NCI-H510A treated with DMSO at 0.1 percent for 48 hours (cell line): ENCODE measurements at regions not wholly inside any gene's neighbourhood (a gene's known extent, or its start where the extent isn't known, plus 50 kb on each side); places are given as distances from the start of the nearest gene placed in this dataset.

ENCODE experiments used
- DNase-seq: peaks from one replicate; lab custom pipeline; 2025; lab: John Stamatoyannopoulos, UW

DNA sequence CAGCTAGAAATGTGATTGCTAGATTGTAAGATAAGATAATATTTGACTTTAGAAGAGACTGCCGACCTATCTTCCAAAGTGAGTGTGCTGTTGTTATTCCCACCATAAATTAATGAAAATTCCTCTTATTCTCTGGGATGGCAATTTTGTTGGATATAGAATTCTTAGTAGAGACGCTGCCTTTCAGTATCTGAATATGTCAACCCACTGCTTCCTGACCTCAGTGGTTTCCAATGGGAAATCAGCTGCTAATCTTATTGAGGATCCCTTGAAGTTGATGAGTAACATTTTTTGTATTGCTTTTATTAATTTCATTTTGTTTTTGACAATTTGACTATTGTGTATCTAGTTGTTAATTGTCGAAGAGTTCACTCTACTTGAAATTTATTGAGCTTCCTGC is 313.0 kb downstream of the BMP2 start:
- no peak for DNase-seq

DNA sequence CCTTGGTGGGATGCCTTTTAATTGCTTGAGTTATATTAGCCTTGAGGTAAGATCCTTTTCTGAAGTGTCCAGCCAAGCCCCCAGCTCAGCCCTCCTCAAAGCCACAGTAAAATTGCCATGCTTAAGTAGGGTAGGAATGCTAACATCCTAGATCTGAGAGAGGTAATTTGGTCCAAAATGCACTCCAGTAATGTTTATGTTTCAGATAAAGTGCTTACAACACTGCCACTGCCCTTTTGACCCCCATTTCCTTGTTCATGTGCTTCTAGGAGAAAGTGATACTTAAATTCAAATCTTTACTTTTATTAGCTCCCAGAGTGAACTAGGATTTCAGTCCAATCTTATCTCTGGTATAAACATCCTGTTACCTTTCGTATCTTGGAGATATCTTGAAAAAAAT is 318.0 kb downstream of the BMP2 start:
- DNase-seq = no peak

DNA sequence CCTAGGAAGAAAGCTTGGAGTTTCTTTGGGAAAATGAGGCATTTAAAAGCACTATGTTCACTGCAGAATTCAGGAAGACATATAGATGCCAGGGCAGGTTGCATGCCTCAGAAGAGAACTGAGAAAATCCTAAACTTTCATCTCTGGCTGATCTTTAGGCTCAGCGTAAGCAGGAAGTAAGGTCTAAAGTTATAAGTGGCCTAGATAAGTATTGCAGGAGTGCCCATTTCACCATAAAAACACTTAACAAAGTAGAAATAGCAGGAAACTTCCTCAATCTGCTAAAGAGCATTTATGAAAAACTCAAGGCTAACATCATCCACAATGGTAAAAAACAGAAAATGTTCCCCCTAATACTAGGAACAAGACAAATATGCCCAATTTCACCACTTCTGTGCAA is 320.3 kb downstream of the BMP2 start:
- no peak for DNase-seq

DNA sequence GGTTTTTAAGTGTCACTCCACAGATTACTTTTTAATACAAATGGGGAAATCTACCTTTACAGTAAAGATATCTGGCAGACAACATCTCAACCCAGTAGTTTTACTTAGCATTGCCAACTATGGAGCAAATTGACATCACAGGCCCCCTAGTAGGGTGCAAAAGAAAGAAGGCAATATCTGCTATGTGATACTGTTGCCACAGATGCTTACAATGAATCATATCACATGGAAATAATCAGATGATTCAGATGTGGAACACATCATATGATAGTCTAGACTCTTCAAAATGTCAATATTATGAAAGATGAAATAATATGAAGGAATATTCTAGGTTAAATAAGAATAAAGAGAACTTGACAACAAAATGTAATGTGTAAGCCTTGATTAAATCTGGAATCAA is 322.5 kb downstream of the BMP2 start:
- DNase-seq = no peak

DNA sequence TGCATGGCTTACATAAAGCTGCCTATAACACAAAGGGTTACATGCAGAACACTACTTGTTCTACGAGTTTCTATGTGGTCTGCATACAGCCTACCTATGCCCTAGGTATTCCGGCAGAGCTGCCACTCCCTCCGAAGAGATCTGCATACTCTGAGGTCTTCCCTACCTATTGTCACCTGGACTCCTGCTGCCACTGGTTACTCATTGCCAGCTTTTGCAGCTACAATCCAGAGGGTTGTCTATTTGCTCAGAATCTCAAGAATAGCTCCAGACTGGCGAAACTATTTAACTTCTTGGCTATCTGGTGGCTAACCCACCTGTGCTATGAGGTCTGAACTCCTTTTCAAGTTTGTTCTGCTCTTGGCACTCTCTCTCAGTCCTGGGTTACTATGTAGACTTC is 323.3 kb downstream of the BMP2 start:
- no peak for DNase-seq

DNA sequence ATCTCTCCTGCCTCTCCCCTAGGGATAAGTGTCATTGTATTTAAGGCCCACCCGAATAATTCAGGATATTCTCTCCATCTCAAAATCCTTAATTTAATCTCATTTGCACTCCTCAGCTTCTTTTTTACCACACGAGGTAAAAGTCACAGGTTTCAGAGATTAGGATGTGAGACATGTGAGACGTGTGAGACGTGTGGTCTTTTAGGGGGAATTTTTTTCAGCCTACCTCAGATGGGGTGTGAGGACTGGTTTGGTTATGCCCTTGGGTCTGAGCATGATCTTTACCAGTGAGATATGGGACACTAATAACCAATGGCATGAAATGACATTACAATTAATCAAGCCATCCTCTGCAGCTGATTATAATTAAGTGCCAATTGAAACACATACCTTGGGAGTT is 324.2 kb downstream of the BMP2 start:
- DNase-seq = no peak

DNA sequence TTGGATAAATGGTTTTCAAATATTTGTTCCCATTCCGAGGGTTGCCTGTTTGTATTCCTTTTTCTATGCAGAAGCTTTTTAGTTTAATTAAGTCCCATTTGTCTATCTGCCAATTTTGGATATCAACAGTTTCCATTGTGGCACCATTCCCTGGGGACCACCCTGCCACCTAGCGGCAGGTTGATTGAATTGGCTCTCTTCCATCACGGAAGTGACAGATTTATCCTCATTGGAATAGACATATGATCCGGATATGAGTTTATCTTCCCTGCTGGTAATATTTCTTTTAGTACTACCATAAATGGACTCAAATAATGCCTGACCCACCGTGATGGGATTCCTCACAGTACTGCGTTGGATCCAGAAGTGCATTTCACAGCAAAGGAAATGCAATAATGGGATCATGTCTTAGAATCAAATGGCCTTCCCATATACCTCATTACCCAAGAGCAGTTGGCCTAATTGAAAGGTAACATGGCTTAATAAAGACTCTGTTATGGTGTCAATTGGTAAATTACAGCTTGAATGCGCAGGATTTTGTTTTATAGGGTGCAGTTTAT is 327.0 kb downstream of the BMP2 start:
- DNase-seq = peak; percentile 72

DNA sequence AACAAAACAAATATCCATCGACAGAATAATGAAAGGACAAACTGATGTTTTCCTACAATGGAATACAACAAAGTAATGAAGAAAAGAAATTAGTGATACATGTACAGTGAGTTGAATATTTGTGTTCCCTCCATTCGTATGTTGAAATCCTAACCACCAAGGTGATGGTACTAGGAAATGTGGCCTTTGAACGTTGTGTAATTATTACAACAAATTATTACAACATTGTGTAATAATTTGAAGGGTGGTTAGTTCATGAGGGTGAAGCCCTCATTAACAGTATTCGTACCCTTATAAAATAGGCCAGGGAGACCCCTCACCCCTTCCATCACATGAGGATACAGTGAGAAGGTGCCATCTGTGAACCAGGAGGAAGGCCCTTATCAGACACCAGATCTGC is 339.4 kb downstream of the BMP2 start:
- no peak for DNase-seq

DNA sequence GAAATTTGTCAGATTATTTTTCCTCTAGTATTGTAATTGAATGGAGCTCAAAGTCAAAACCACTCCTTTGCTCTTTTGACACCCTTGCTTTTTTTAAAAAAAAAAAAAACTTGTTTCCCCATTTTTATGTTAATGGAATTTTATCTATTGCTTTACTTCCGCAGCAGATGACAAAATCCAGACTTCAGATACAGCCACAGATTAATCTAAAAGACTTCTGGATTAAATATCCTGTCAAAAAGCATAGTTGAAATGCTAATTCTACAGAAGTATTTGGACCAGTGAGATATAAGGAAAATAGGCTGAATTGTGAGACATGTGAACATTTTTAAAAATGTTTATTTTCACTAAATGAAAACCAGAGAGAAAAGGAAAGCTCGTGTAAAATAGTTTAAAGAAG is 341.4 kb downstream of the BMP2 start:
- no peak for DNase-seq

DNA sequence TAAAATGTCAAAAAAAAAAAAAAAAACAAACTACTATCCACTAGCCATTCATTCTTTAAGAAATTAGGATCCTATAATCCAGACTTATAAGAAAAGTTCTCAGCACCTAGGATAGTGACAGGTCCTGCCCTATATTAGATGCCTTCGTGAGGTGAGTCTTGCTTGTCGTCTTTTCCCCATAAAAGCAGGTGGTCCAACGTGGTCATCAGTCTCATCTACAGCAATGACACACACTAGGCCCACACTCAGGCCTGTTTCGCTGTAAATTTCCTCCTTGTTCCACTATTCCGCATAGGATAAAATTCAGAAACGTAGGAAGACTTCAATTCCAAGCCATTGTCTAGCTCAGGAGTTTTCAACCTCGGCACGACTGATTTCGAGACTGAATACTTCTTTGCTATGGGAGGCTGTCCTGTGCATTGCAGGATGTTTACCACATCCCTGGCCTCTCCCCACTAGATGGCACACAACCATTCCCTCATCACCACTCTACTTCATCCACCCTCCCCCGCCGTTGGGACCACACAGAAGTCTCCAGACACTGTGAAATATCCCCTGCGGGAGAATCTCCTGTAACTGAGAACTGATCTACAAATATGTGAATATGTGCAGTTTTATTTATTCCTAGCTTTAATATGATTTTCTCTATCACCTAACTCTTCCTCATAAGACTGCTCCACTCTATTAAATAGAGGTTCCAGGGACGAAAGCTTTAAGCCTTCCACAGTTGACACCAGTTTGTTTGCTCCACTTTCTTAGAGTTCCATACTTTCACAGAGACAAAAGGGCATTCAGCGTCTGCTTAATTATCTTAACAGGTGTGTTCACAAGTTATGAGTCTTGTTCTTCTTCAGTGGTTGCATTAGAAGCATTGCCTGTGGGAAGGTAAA is 346.3 kb downstream of the BMP2 start:
- peak; percentile 86 for DNase-seq

DNA sequence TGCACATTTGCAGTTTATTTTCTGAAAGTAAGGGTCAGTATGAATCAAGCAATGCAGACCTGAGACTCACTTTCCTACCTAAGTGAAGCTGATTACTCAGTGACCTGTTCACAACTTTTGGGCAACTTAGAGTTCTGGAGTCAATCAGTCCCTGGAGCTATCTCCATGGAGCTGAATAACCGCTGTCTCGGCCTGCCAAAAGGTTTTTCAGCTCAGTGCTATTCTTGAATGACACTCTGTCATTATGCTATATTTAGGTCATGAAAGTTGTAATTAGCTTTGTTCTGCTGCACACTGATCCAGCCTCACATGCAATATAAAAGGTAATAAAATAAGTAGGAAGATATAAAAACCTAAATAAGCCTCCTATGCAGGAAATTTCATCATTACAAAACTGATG is 356.0 kb downstream of the BMP2 start:
- no peak for DNase-seq

DNA sequence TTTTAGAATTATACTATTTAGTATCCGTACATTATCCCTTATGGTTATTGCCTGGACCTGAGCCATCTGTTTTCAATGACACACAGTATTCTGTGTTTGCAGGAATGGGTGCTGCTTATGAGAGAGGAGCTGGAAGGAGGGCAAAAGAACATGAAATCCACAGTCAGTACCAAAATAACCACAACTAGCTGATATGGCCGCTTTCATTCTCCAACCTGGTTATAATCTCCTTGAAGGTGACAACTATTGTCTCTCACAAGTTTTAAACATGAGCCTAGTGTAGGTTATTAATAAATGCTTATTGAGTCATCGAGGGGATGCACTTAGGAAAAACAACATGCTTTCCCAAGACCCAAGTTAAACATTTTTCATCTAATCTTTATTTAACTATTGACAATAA is 356.6 kb downstream of the BMP2 start:
- DNase-seq = no peak

DNA sequence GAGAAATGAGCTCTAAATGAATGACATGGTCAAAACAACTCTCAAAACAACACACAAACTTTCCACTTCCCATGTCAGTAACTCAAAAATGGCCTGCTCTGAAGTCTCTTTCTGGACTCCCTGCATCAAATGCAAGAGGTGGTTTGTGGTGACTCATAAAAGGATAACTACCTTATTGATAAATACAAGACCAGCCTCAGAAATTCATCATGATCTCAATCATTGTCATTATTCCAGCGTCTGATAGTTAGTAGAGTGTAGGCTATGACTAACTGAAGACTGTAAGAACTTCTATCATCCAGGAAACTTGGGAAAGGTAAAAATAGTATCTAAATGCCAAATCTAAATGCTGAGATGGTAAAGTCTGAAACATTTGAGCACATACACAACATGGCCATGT is 369.4 kb downstream of the BMP2 start:
- DNase-seq = no peak

DNA sequence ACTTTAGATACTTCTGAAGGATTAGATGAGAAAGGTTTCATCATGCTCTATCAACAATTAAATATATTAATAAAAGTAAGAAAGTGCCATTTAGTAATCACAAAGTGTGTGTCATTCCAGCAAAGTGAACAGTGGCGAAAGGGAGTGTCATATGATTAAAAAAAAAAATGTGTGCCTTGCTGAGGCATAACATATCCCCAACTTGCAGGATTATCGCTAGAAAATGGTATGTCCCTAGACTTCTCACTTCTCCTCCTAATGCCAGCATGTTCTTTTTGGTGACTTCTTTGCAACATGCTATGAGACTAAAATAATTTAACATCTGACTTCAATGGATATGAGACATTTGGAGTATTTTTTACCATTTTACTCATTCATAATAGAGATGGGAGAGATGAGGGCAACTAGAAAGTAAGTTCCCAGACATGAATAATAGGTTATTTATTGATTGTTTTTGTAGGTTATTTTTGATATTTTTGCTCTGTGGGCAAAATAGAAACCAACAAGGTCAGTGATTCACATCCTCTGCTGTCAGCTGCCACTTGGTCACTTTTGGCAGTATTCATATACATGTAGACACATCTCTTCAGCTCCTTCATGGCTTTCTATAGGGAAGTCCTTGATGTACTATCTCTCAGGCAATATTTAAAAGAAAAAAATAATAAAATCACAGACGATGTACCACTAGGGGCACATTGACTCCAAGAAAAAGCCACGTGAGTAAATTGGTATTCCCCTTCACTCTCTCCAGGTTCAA is 370.1 kb downstream of the BMP2 start:
- DNase-seq = no peak

DNA sequence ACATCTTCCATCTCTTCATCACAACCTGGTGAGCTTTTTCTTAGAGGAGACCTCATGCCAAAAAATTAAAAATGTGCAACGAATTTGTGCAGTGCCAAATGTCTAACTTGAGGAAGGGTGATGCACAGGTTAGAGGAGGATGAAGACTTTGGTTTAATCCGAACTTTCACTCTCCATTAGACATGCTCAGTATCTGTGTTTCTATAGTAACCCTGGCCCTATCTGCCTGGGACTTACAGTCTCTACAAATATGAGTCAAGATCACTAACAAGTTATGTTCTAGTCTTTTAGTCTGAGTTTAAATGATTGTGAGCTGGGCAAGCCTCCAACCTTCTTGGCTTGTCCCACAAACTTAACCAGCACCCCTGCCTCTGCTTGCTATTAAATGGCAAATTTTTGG is 377.0 kb downstream of the BMP2 start:
- DNase-seq = no peak

DNA sequence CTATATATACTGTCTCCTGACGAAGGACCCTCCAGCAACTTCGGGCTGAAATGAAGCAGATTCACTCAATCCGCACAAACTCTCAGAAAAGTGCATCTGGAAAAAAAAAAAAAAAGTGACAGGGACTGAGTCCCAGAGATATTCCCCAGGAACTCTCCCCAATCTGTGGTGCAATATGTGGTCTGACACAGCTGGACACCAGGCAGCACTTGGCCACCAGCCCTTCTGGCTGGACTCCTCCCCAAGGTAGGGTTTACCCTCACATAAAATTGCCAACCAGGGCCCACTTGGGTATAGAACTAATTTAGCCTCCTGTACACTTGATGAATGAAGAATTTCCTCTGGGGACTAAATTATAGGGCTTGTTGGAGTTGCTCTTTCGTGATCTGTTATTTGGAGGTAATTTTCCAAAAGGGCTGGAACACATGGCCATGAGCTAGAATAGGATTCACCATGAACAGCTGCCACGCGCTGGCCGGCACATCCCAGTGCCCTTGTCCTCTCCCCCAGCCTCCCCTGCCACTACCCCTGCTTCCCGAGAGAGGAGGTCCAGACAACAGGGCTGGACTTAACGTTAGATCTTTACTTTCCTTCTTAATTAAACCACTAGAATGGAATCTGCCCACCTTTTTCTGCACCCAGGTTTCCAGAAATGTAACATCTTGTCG is 379.2 kb downstream of the BMP2 start:
- DNase-seq = no peak

DNA sequence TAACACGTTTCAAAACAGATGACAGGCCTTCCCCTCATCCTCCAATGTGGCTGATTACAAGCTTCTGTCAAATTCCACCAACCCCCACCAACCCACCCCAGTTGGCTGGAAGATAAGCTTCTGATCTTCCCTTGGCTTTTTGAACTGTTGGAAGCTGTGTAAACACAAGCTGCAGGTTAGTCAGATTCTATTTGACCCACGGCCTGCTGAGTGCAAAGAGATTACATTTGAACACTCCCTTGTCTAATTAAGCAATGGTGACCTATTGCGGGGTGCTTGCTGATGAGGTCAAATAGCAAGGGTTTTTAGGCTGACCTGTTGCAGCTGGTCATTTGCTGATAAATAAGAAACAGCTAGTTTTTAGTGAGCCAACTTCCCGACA is 379.7 kb downstream of the BMP2 start:
- DNase-seq = no peak

DNA sequence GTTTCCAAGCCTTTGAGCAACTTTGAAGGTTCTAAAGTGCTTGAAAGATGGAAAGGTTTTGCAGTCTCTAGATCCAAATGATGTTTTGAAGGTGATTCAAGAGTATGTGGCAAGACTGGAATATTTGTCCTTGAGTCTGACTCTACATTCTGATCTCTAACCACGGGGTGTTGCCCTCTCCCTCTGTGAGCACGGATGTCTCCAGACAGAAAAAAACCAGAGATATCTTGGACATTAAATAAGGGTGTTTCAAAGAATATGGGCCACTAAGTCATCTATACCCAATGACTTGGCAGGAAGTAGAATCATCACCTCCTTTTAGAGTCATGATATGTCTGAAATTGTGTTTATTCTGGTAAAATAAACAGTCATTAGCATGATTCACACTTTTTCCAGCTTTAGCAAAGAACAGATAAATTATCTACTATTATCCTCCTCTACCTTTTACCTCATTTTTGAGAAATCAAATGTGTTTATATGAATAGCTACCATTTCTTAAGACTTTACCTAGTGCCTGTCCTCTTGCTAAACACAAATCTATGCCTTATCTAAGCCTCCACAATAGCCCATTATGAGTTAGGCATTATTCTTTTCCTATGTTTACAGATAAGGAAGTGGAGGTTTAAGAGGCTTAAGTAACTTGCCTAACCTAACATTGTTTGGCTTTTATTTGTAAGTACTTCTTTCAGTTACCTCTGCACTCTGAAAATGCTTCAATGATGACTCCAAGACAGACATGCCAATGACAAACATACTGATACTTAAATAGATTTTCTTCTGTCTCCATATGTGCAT is 384.4 kb downstream of the BMP2 start:
- peak; percentile 35 for DNase-seq

DNA sequence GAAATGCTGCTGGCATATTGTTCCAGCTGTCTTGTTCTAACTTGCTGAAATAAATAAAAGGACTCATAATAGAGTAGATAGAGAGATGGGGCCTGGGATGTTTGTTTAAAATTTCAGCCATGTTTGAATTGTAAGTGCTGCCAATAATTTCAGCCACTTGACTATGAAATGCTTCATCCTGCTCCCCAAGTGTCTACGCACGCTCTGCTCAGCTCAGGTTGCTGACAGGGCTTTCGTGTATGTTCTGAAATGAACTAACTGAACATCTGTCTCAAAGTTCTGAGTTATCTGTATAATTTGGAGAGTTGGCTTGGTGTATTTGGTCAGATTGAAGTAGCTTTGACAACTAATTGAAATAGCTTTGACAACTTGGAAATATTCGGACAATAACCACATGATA is 387.8 kb downstream of the BMP2 start:
- DNase-seq = peak; percentile 98

DNA sequence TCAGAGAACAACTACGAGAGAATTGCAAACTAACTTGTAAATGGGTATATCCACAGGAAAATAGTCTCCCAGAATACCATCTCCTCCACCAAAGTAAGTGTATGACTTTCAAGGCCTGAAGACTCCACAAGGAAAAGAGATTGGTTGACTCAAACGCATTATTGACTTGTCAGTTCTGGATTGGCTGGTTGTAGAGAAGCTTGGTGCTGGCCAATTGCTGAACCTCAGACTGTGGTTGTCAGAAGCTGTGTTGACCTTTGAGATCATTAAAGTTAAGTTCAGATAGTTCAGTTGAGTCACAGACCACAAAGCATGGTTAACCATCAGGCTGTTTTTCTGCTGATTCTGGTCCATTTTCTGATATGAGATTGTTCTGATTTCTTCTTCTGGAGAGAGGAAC is 388.3 kb downstream of the BMP2 start:
- no peak for DNase-seq

DNA sequence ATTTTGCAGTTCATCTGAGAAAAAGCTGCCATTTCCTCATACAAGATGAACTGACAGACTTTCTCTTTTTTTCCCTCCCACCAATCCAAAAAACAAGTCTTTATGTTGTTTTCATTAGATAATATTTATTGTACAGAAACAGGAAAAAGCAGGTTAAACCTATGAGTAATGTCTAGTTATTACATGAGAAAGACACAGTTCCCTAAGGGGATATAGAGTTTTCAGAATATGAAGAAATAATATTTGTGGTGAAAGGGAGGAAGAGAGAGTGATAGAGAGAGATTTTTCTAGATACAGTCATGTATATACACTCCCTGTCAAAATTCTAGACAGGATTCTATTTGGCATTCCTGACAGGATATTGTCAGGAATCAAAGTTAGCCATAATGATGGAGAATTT is 392.4 kb downstream of the BMP2 start:
- no peak for DNase-seq

DNA sequence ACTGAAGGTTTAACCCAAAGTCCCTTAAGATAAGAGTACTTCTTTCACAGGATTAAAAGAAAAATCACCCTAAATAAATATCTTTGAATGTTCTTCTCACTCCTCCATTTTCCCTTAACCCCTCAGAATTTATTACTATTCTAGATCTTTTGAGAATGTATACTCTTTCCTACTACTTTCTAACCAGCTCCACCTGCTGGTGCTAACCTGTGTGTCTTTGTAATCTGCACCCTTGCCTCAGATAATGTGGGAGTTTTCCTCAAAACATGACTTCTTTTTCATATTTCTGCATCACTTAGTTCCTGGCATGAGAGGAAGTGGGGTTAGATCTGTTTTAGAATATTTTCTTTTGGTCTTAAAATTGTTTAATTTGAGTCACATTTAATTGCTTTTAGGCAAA is 394.2 kb downstream of the BMP2 start:
- peak; percentile 19 for DNase-seq
